Sigmoid colon (tissue), 6 donors: ENCODE measurements at regions not wholly inside any gene's neighbourhood (a gene's known extent, or its start where the extent isn't known, plus 50 kb on each side); places are given as distances from the start of the nearest gene placed in this dataset.
"Not testable (repeated sequence)": the region's sequence is repeated elsewhere in the genome, so short reads cannot be mapped to it uniquely, and the experiment has no call there.

ENCODE experiments used
- DNase-seq: peaks from one replicate; pipeline ENCODE4 v3.0.0-alpha.2; 2019
- H3K27ac ChIP-seq, 4 donors: fragments of 200-600 bp; sonication (generic); one replicate each; pipeline ENCODE4 v1.5.1; 2016 to 2019; ENCODE audit warnings: mild to moderate bottlenecking in 1 of 4
- H3K27me3 ChIP-seq, 3 donors: fragments of 200-600 bp; sonication (generic); one replicate each; pipeline ENCODE4 v1.5.1; 2019; ENCODE audit warnings: mild to moderate bottlenecking in 1 of 3
- H3K36me3 ChIP-seq, 4 donors: fragments of 200-600 bp; sonication (generic); one replicate each; pipeline ENCODE4 v1.5.1; 2016 to 2019
- H3K4me1 ChIP-seq, 4 donors: fragments of 200-600 bp; sonication (generic); one replicate each; pipeline ENCODE4 v1.5.1; 2017 to 2019
- H3K4me3 ChIP-seq, 4 donors: fragments of 200-600 bp; sonication (generic); one replicate each; pipeline ENCODE4 v1.5.1; 2017 to 2019; ENCODE audit warnings: mild to moderate bottlenecking in 2 of 4, moderate library complexity in 1 of 4
- H3K9me3 ChIP-seq, 4 donors: fragments of 200-600 bp in 3 of 4; sonication (generic) in 3 of 4; one replicate each; pipeline versions ENCODE4 v1.5.1 to v1.6.1; 2013 to 2019
- EP300 ChIP-seq, 4 donors: sonication (generic); formaldehyde crosslinking; IDR thresholded peaks; one replicate each; pipeline ENCODE4 v1.6.1; 2017; ENCODE audit warnings: antibody characterized with exemption in 4 of 4
- POLR2A ChIP-seq, 2 donors: fragments of 450-650 bp; IDR thresholded peaks; one replicate each; pipeline ENCODE4 v1.6.1; 2016; ENCODE audit warnings: antibody characterized with exemption in 2 of 2, mild to moderate bottlenecking in 2 of 2, moderate library complexity in 2 of 2
- POLR2AphosphoS5 ChIP-seq, 4 donors: sonication (generic); formaldehyde crosslinking; IDR thresholded peaks; one replicate each; pipeline ENCODE4 v1.6.1; 2017; ENCODE audit warnings: antibody characterized with exemption in 4 of 4
- WGBS, 2 donors: extraction: QIAGEN DNeasy Blood & Tissue Kit; methylation state at CpG; one replicate each; pipeline ENCODE4 v1.1.7; 2013; 5-methylcytosine and 5-hydroxymethylcytosine counted together
- intact Hi-C: fragments of 100-400 bp; cut with DNase I; formaldehyde crosslinking; loops from one replicate; pipeline ENCODE4 v1.15.1; 2023
- TF ChIP-seq, protein P1 (sequence below), 4 experiments: fragments of 450-650 bp in 3 of 4; fragments of 200-600 bp in 1 of 4; IDR thresholded peaks; one replicate each; pipeline ENCODE4 v1.5.1; 2016 to 2019; ENCODE audit warnings: antibody characterized with exemption in 4 of 4, mild to moderate bottlenecking in 3 of 4, moderate library complexity in 2 of 4
- donor health status: healthy with polysubstance abuse.
- donor health status: healthy.

DNA sequence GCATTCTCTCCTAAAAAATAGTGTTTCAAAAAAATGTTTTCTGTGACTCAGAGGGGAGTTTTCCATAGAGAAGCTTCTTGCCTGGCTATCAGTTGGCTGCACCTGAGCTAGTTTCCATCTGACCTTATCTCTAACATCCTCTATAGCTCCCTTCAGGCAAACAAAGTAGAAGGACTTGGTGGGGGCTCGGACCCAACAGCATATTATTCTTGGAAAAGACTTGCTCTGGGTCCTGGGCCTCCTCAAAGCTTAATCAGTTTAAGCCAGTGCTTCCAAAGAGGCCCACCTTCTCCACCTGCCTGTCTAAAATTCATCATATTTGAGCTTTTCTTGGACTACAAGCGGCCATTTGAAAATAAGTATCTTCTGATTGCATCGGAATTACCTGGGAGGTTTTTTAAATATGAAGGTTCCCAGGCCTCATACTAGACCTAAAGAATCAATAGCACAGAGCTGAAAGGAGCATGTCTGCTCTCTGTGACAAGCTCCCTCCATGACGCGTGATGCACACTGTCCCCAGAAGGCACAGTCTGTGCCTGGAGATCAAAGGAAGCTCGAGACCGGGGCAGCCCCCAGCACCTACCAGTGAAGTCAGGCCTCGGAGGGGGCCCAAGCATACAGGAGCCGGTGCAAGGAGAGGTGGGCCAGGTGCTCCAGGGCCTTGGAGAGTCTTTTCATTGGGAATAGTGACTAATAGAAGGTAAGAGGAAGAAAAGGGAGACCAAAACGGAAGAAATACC, 80.6 kb upstream of the HIVEP1 start:
- TF ChIP-seq, protein P1, sequence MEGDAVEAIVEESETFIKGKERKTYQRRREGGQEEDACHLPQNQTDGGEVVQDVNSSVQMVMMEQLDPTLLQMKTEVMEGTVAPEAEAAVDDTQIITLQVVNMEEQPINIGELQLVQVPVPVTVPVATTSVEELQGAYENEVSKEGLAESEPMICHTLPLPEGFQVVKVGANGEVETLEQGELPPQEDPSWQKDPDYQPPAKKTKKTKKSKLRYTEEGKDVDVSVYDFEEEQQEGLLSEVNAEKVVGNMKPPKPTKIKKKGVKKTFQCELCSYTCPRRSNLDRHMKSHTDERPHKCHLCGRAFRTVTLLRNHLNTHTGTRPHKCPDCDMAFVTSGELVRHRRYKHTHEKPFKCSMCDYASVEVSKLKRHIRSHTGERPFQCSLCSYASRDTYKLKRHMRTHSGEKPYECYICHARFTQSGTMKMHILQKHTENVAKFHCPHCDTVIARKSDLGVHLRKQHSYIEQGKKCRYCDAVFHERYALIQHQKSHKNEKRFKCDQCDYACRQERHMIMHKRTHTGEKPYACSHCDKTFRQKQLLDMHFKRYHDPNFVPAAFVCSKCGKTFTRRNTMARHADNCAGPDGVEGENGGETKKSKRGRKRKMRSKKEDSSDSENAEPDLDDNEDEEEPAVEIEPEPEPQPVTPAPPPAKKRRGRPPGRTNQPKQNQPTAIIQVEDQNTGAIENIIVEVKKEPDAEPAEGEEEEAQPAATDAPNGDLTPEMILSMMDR (IDR thresholded peaks at IDR 0.05) = no peak
- TF ChIP-seq EP300 (IDR thresholded peaks at IDR 0.05) (no peak), POLR2A (IDR thresholded peaks at IDR 0.05) (no peak), POLR2AphosphoS5 (IDR thresholded peaks at IDR 0.05) (no peak)
- intact Hi-C loops = no loop called here
- H3K4me1 ChIP-seq = no peaks in the 10 kb centered on the region
- DNase-seq = no peak
- no peak overlapping the region for H3K27ac ChIP-seq
- H3K4me3 ChIP-seq = no peak overlapping the region
- 95 to 97% methylated on average over 10 of the region's 10 CpGs for WGBS, 2 donors
- H3K36me3 ChIP-seq = no peaks in the 10 kb centered on the region
- H3K27me3 ChIP-seq = no peaks in the 10 kb centered on the region
- no peaks in the 10 kb centered on the region for H3K9me3 ChIP-seq

DNA sequence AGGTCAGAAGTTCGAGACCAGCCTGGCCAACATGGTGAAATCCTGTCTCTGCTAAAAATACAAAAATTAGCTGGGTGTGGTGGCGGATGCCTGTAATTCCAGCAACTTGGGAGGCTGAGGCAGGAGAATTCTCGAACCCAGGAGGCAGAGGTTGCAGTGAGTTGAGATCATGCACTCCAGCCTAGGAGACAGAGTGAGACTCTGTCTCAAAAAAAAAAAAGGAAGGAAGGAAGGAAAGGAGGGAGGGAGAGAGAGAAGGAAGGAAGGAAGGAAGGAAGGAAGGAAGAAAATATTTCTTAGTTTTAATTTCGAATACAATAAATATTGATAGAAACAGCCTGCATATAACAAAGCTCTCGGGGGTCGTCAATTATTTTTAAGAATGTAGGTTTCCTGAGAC, 81.3 kb upstream of the HIVEP1 start:
- 90 to 96% methylated on average over 6 of the region's 6 CpGs for WGBS, 2 donors
- H3K27ac ChIP-seq, H3K9me3 ChIP-seq, DNase-seq, H3K36me3 ChIP-seq, H3K27me3 ChIP-seq, H3K4me3 ChIP-seq, intact Hi-C loops, H3K4me1 ChIP-seq: not testable (repeated sequence)

DNA sequence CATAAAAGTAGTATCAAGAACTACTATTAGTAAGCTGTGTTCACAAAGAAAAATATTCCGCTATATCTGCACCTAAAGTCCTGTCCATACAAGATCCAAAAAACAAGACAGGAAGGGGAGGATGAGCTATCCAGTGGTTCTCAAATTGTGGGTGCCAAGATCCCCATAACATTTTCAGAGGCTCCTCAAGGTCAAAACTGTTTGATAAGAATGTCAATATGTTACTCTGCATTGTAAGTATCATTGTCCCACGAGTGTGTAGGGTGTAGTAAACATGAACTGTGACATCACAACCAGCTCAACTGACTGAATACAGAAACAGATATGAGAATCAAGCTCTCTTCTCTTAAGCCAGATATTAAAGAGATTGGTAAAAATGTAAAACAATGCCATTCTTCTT, 81.9 kb upstream of the HIVEP1 start:
- 51 to 68% methylated on average over 2 of the region's 2 CpGs for WGBS, 2 donors
- TF ChIP-seq EP300 (IDR thresholded peaks at IDR 0.05) = no peak
- no peak for TF ChIP-seq POLR2A (IDR thresholded peaks at IDR 0.05)
- no peak for TF ChIP-seq POLR2AphosphoS5 (IDR thresholded peaks at IDR 0.05)
- TF ChIP-seq, protein P1 (IDR thresholded peaks at IDR 0.05) = no peak
- Histone ChIP-seq H3K36me3 (no peaks in the 10 kb centered on the region), H3K27ac (no peak overlapping the region), H3K27me3 (no peaks in the 10 kb centered on the region), H3K4me3 (no peak overlapping the region), H3K4me1 (no peaks in the 10 kb centered on the region), H3K9me3 (no peaks in the 10 kb centered on the region)
- DNase-seq = no peak
- intact Hi-C loops = no loop called here

GRCh38 chr6:11929241-11929835, 82.8 kb upstream of the HIVEP1 start:
- TF ChIP-seq, protein P1 (IDR thresholded peaks at IDR 0.05) = no peak
- no peak for TF ChIP-seq EP300 (IDR thresholded peaks at IDR 0.05)
- no peak for TF ChIP-seq POLR2AphosphoS5 (IDR thresholded peaks at IDR 0.05)
- TF ChIP-seq POLR2A (IDR thresholded peaks at IDR 0.05) = no peak
- no peak overlapping the region for H3K27ac ChIP-seq
- H3K4me3 ChIP-seq = no peak overlapping the region
- no peaks in the 10 kb centered on the region for H3K27me3 ChIP-seq
- intact Hi-C loops = no loop called here
- no peak for DNase-seq
- no peaks in the 10 kb centered on the region for H3K36me3 ChIP-seq
- no peaks in the 10 kb centered on the region for H3K4me1 ChIP-seq
- no peaks in the 10 kb centered on the region for H3K9me3 ChIP-seq
- 82 to 89% methylated on average over 8 of the region's 8 CpGs for WGBS, 2 donors

- DNase-seq = no peak
- TF ChIP-seq EP300 (IDR thresholded peaks at IDR 0.05) (no peak), POLR2AphosphoS5 (IDR thresholded peaks at IDR 0.05) (no peak), POLR2A (IDR thresholded peaks at IDR 0.05) (no peak)
- TF ChIP-seq, protein P1 (IDR thresholded peaks at IDR 0.05) = no peak
- no peaks in the 10 kb centered on the region for H3K36me3 ChIP-seq
- H3K9me3 ChIP-seq = no peaks in the 10 kb centered on the region
- no peak overlapping the region for H3K27ac ChIP-seq
- 85 to 90% methylated on average over 2 of the region's 2 CpGs for WGBS, 2 donors
- no peaks in the 10 kb centered on the region for H3K27me3 ChIP-seq
- H3K4me3 ChIP-seq = no peak overlapping the region
- intact Hi-C loops = no loop called here
- no peaks in the 10 kb centered on the region for H3K4me1 ChIP-seq
Observed at GRCh38 chr6:11926594-11927407, 85.3 kb upstream of the HIVEP1 start.
